Endodermal cell (in vitro differentiated cells): ENCODE measurements at regions not wholly inside any gene's neighbourhood (a gene's known extent, or its start where the extent isn't known, plus 50 kb on each side); places are given as distances from the start of the nearest gene placed in this dataset.

ENCODE experiments used
- DNase-seq: peaks from one replicate; pipeline ENCODE4 v3.0.0-alpha.2; 2017
- H3K27ac ChIP-seq: 2 replicates; pipeline ENCODE4 v1.5.1; 2013; ENCODE audit warnings: mild to moderate bottlenecking, low read depth, low read length, moderate library complexity
- H3K27me3 ChIP-seq: 2 replicates; pipeline ENCODE4 v1.6.1; 2013; ENCODE audit warnings: mild to moderate bottlenecking, low read length, moderate library complexity; ENCODE audit not compliant: insufficient read depth, control insufficient read depth, poor library complexity, severe bottlenecking
- H3K36me3 ChIP-seq: 2 replicates; pipeline ENCODE4 v1.7.0; 2013; ENCODE audit warnings: mild to moderate bottlenecking, low read length, moderate library complexity; ENCODE audit not compliant: control insufficient read depth, insufficient read depth
- H3K4me1 ChIP-seq: one replicate; pipeline ENCODE4 v1.7.0; 2013; ENCODE audit warnings: low read length; ENCODE audit not compliant: control insufficient read depth, insufficient read depth
- H3K4me3 ChIP-seq: 2 replicates; pipeline ENCODE4 v1.5.1; 2013; ENCODE audit warnings: mild to moderate bottlenecking, low read length, moderate library complexity
- H3K9ac ChIP-seq: 2 replicates; pipeline ENCODE4 v1.6.1; 2013; ENCODE audit warnings: mild to moderate bottlenecking, low read length, moderate library complexity; ENCODE audit not compliant: poor library complexity, severe bottlenecking; ENCODE audit errors: extremely low read depth
- H3K9me3 ChIP-seq: 2 replicates; pipeline ENCODE4 v1.6.1; 2013; ENCODE audit warnings: mild to moderate bottlenecking, low read length, moderate library complexity; ENCODE audit not compliant: control insufficient read depth
- H3K27ac Mint-ChIP-seq: 2 replicates; pipeline ENCODE4 v1.8.0; 2020; ENCODE audit warnings: mixed read lengths
- H3K27me3 Mint-ChIP-seq: 2 replicates; pipeline ENCODE4 v1.8.0; 2021; ENCODE audit warnings: mild to moderate bottlenecking, mixed read lengths; ENCODE audit not compliant: insufficient read depth
- H3K36me3 Mint-ChIP-seq: 2 replicates; pipeline ENCODE4 v1.8.0; 2020; ENCODE audit warnings: low read depth, mixed read lengths
- H3K4me1 Mint-ChIP-seq: 2 replicates; pipeline ENCODE4 v1.8.0; 2020; ENCODE audit warnings: mixed read lengths
- H3K4me3 Mint-ChIP-seq: 2 replicates; pipeline ENCODE4 v1.8.0; 2020; ENCODE audit warnings: mild to moderate bottlenecking, moderate library complexity, mixed read lengths
- H3K9me3 Mint-ChIP-seq: 2 replicates; pipeline ENCODE4 v1.8.0; 2020; ENCODE audit warnings: mild to moderate bottlenecking, mixed read lengths
- WGBS, 2 experiments: methylation state at CpG; one replicate each; pipeline versions ENCODE4 v1.1.5 to v1.1.7; 2013; ENCODE audit warnings: missing lambda C conversion rate in 2 of 2, mixed read lengths in 1 of 2; ENCODE audit not compliant: insufficient coverage in 1 of 2, insufficient read length in 1 of 2; 5-methylcytosine and 5-hydroxymethylcytosine counted together
- TF ChIP-seq, protein P1 (sequence below): fragments of 200-600 bp; sonication (generic); conservative IDR thresholded peaks from 2 replicates; pipeline ENCODE4 v1.5.0; 2021; ENCODE audit warnings: antibody characterized with exemption, mild to moderate bottlenecking

GRCh38 chr4:178752954-178753525 is 1310.8 kb upstream of the AGA start:
- H3K27ac Mint-ChIP-seq: peak overlapping the region; percentile 91
- Histone ChIP-seq H3K4me1 (peaks cover 5% of the 10 kb centered on the region), H3K9ac (no peak overlapping the region), H3K27me3 (no peaks in the 10 kb centered on the region), H3K36me3 (no peaks in the 10 kb centered on the region), H3K9me3 (no peaks in the 10 kb centered on the region), H3K4me3 (no peak overlapping the region), H3K27ac (no peak overlapping the region)
- H3K9me3 Mint-ChIP-seq: peaks cover 3% of the 10 kb centered on the region
- peak overlapping the region; percentile 4 for H3K4me3 Mint-ChIP-seq
- TF ChIP-seq, protein P1, sequence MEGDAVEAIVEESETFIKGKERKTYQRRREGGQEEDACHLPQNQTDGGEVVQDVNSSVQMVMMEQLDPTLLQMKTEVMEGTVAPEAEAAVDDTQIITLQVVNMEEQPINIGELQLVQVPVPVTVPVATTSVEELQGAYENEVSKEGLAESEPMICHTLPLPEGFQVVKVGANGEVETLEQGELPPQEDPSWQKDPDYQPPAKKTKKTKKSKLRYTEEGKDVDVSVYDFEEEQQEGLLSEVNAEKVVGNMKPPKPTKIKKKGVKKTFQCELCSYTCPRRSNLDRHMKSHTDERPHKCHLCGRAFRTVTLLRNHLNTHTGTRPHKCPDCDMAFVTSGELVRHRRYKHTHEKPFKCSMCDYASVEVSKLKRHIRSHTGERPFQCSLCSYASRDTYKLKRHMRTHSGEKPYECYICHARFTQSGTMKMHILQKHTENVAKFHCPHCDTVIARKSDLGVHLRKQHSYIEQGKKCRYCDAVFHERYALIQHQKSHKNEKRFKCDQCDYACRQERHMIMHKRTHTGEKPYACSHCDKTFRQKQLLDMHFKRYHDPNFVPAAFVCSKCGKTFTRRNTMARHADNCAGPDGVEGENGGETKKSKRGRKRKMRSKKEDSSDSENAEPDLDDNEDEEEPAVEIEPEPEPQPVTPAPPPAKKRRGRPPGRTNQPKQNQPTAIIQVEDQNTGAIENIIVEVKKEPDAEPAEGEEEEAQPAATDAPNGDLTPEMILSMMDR: no peak
- H3K27me3 Mint-ChIP-seq: no peaks in the 10 kb centered on the region
- no peaks in the 10 kb centered on the region for H3K36me3 Mint-ChIP-seq
- WGBS, 2 experiments: 11% methylated on average over 2 of the region's 2 CpGs; no CpG with 5 or more reads in 1 of the 2 experiments
- DNase-seq: peak; percentile 76
- H3K4me1 Mint-ChIP-seq: peaks cover 18% of the 10 kb centered on the region

DNA sequence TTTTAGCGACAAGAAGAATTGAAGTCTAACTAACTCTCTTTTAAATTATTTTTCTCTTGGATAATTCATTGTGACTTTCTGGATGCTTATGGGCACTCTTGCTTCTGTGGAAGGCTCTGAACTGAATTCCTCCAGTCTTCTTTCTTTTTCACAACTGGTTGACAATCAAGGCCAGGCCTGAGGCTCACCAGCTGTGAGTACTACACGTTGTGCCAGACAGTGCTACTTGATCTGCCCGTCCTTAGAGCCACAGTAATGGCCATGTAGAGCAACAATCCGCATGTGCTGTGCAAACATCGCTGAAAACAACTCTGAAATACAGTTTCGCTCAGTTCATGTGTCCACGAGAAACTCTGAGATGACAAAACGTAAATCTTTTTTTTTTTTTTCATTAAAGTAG is 1336.3 kb upstream of the AGA start:
- H3K9me3 Mint-ChIP-seq: peaks cover 9% of the 10 kb centered on the region
- no peaks in the 10 kb centered on the region for H3K36me3 ChIP-seq
- H3K4me3 Mint-ChIP-seq: no peak overlapping the region
- DNase-seq: no peak
- no peak overlapping the region for H3K27ac ChIP-seq
- TF ChIP-seq, protein P1: no peak
- H3K4me3 ChIP-seq: no peak overlapping the region
- H3K27me3 ChIP-seq: no peaks in the 10 kb centered on the region
- peaks cover 3% of the 10 kb centered on the region for H3K36me3 Mint-ChIP-seq
- H3K27ac Mint-ChIP-seq: no peak overlapping the region
- WGBS, 2 experiments: 92 to 93% methylated on average over 4 to 8 of the region's 8 CpGs
- H3K9ac ChIP-seq: no peak overlapping the region
- H3K4me1 ChIP-seq: peaks cover 6% of the 10 kb centered on the region
- peaks cover 18% of the 10 kb centered on the region for H3K4me1 Mint-ChIP-seq
- no peaks in the 10 kb centered on the region for H3K9me3 ChIP-seq
- H3K27me3 Mint-ChIP-seq: no peaks in the 10 kb centered on the region

DNA sequence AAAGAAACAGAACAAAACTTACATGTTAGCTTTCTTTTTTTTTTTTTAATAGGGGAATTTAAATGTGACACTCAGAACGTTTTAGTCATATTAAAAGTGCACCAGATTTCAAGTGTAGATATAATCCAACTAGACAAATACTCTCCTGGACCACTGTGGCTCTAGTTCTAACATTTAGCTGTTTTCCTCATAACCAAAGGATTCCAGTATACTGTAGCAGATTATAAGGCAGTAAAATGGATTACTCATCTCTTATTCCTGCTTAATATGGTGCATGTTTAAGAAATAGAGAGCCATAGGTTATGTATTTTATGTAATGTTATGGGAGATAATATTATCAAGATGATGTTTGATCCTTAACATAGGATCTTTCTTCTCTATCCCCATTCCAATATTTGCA is 1339.5 kb upstream of the AGA start:
- Mint-ChIP-seq H3K27me3 (no peaks in the 10 kb centered on the region), H3K4me3 (no peak overlapping the region), H3K9me3 (no peaks in the 10 kb centered on the region), H3K36me3 (no peaks in the 10 kb centered on the region), H3K4me1 (peaks cover 25% of the 10 kb centered on the region), H3K27ac (no peak overlapping the region)
- Histone ChIP-seq H3K9me3 (no peaks in the 10 kb centered on the region), H3K9ac (no peak overlapping the region), H3K27me3 (no peaks in the 10 kb centered on the region), H3K27ac (no peak overlapping the region), H3K36me3 (no peaks in the 10 kb centered on the region), H3K4me3 (no peak overlapping the region), H3K4me1 (peaks cover 6% of the 10 kb centered on the region)
- 67 to 83% methylated on average over 1 of the region's 1 CpG for WGBS, 2 experiments
- TF ChIP-seq, protein P1: no peak
- no peak for DNase-seq
